HepG2 (cell line): ENCODE measurements at regions not wholly inside any gene's neighbourhood (a gene's known extent, or its start where the extent isn't known, plus 50 kb on each side); places are given as distances from the start of the nearest gene placed in this dataset.

Experiments
- MIER3 ChIP-seq: IDR thresholded peaks from 2 replicates; pipeline ENCODE4 v1.6.1; 2016; ENCODE audit warnings: missing compliant biosample characterization, borderline replicate concordance
- RAD21 ChIP-seq: fragments of 450-650 bp; formaldehyde crosslinking; IDR thresholded peaks from 2 replicates; pipeline ENCODE4 v1.5.0; 2020; ENCODE audit warnings: mild to moderate bottlenecking

DNA sequence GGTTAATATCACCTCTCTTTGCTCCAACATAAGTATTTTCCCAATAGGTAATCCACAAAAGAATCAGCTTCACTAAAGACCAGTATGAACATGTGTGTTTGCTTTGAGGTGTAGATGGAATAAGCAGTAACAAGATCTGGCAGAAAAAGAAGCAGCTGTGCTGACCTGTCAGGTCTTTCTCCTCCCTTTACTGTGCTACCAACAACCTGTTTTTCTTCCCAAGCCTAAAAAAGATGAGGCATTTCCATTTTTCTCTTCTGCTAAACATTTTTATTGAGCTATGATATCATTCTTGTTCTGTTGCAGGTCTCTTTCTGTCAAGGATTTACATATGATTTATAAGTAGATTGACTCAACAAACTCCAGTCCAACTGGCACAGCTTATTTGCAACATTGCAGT, 315.2 kb upstream of the GLI3 start:
- no peak for TF ChIP-seq RAD21 (CRISPR knock-in tag)
- TF ChIP-seq MIER3 (CRISPR knock-in tag) = no peak
